Smooth muscle cell of the brain vasculature (primary cell): ENCODE measurements at regions not wholly inside any gene's neighbourhood (a gene's known extent, or its start where the extent isn't known, plus 50 kb on each side); places are given as distances from the start of the nearest gene placed in this dataset.
"Not testable (repeated sequence)": the region's sequence is repeated elsewhere in the genome, so short reads cannot be mapped to it uniquely, and the experiment has no call there.

Source experiments
- DNase-seq: peaks from one replicate; pipeline ENCODE4 v3.0.0-alpha.2; 2012; ENCODE audit warnings: low read depth, low spot score

- no peak for DNase-seq
These were observed 124.5 kb upstream of the SLC13A1 start for GRCh38 chr7:123324283-123324682.

- no peak for DNase-seq
These were observed 123.9 kb upstream of the SLC13A1 start for GRCh38 chr7:123323689-123324088.

- not testable (repeated sequence) for DNase-seq
These were observed 121.8 kb upstream of the SLC13A1 start for GRCh38 chr7:123321578-123321977.

- no peak for DNase-seq
These were observed 120.1 kb upstream of the SLC13A1 start for GRCh38 chr7:123319911-123320310.

- no peak for DNase-seq
These were observed 115.1 kb upstream of the SLC13A1 start for GRCh38 chr7:123314886-123315285.

GRCh38 chr7:123308254-123308951 lies 108.6 kb upstream of the SLC13A1 start:
- no peak for DNase-seq

GRCh38 chr7:123305840-123306375 lies 106.1 kb upstream of the SLC13A1 start:
- DNase-seq = no peak

GRCh38 chr7:123303926-123304325 lies 104.2 kb upstream of the SLC13A1 start:
- no peak for DNase-seq

GRCh38 chr7:123296965-123297364 lies 97.2 kb upstream of the SLC13A1 start:
- no peak for DNase-seq

- DNase-seq = no peak
These were observed 93.9 kb upstream of the SLC13A1 start for GRCh38 chr7:123293710-123294109.

- no peak for DNase-seq
These were observed 92.5 kb upstream of the SLC13A1 start for GRCh38 chr7:123292227-123292626.

GRCh38 chr7:123289200-123289599 lies 89.4 kb upstream of the SLC13A1 start:
- DNase-seq = no peak

GRCh38 chr7:123285076-123285700 lies 85.4 kb upstream of the SLC13A1 start:
- no peak for DNase-seq

- DNase-seq = no peak
These were observed 83.6 kb upstream of the SLC13A1 start for GRCh38 chr7:123283373-123283772.

GRCh38 chr7:123282181-123282580 lies 82.4 kb upstream of the SLC13A1 start:
- no peak for DNase-seq

- no peak for DNase-seq
These were observed 80.2 kb upstream of the SLC13A1 start for GRCh38 chr7:123279949-123280348.

GRCh38 chr7:123275036-123275753 lies 75.4 kb upstream of the SLC13A1 start:
- DNase-seq = no peak

- DNase-seq = no peak
These were observed 73.4 kb upstream of the SLC13A1 start for GRCh38 chr7:123273185-123273584.

GRCh38 chr7:123271856-123272255 lies 72.1 kb upstream of the SLC13A1 start:
- no peak for DNase-seq

GRCh38 chr7:123271231-123271630 lies 71.5 kb upstream of the SLC13A1 start:
- no peak for DNase-seq

- no peak for DNase-seq
These were observed 70.8 kb upstream of the SLC13A1 start for GRCh38 chr7:123270570-123270969.

- no peak for DNase-seq
These were observed 66.1 kb upstream of the SLC13A1 start for GRCh38 chr7:123265853-123266252.

- not testable (repeated sequence) for DNase-seq
These were observed 65.1 kb upstream of the SLC13A1 start for GRCh38 chr7:123264820-123265219.
